ENCODE measurements at regions not wholly inside any gene's neighbourhood (a gene's known extent, or its start where the extent isn't known, plus 50 kb on each side); places are given as distances from the start of the nearest gene placed in this dataset.

DNA sequence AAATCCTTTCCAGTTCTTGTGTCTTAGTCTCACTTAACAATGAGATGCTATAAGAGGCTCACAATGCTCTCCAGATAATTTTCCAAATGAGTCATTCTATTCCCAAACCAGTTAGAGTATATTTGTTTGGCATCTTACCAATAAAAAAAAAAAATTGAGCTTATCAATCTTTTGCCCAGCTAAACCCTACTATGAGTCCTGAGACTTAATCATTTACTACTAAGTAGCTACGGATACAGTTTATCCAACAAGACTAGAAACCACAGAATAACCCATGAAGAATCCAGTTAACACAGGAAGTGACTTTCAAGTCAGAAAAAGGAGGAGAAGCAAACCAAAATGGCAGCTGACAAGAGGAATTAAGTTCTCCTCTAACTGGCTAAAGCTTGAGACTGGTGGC, 330.3 kb upstream of the XYLT1 start:
- H3K27me3 ChIP-seq (replicated peaks; ENCODE audit: insufficient read depth), result no peaks in the 10 kb centered on the region
- no peak for TF ChIP-seq EZH2phosphoT487 (IDR thresholded peaks at IDR 0.05; ENCODE audit: insufficient read depth, low read depth)
- TF ChIP-seq EZH2 (IDR thresholded peaks at IDR 0.05; ENCODE audit: insufficient read depth, poor library complexity, severe bottlenecking), result no peak
- no peak for DNase-seq
- H3F3A ChIP-seq (ENCODE audit: insufficient read depth), result no peaks in the 10 kb centered on the region
- H3K4me3 ChIP-seq, result no peak overlapping the region
- H4K20me1 ChIP-seq (ENCODE audit: insufficient read depth), result no peaks in the 10 kb centered on the region
- H3K9ac ChIP-seq, result no peak overlapping the region
- H3K27ac ChIP-seq, result no peak overlapping the region
- in situ Hi-C loops (cut with MboI), result no loop called here
- H3K4me1 ChIP-seq (ENCODE audit: insufficient read depth), result no peaks in the 10 kb centered on the region
- no peaks in the 10 kb centered on the region for H3K36me3 ChIP-seq (ENCODE audit: low read depth)
- no peak overlapping the region for H3K4me2 ChIP-seq (ENCODE audit: unreplicated experiment)
- 0 out of 2 replicates have a peak, but pooled peaks cover 4% of the 10 kb centered on the region for H3K9me2 ChIP-seq (ENCODE audit: insufficient read depth)
- H3K9me3 ChIP-seq (ENCODE audit: low read depth), result no peaks in the 10 kb centered on the region
- WGBS, 2 experiments (ENCODE audit: low coverage in 1 of 2, low lambda C conversion rate in 2 of 2, missing lambda C conversion rate in 2 of 2), result 22 to 31% methylated on average over 1 of the region's 1 CpG
- H3K79me2 ChIP-seq (ENCODE audit: insufficient read depth), result no peaks in the 10 kb centered on the region
- no peak overlapping the region for H2AFZ ChIP-seq

DNA sequence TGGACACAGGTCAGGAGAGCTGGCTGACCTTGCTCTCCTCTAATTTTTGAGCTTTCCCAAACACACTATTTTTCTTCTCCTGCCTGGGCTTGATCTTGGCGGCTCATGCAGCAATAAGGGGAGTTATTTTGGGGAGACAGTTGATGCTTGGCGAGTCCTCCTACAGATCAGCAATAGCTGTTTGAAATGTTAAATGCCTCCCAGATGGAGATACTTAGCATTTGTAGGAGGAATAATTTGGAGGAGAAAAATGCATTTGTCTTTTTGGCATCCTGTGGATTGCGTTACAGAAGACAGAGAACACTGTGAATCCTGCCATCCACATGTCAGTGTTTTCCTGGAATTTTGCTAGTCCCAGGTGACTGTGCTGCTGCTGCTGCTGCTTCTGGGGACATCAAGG, 328.0 kb upstream of the XYLT1 start:
- H3K36me3 ChIP-seq (ENCODE audit: low read depth), result no peaks in the 10 kb centered on the region
- 0 out of 2 replicates have a peak, but pooled peaks cover 4% of the 10 kb centered on the region for H3K9me2 ChIP-seq (ENCODE audit: insufficient read depth)
- no peaks in the 10 kb centered on the region for H3K4me1 ChIP-seq (ENCODE audit: insufficient read depth)
- no peaks in the 10 kb centered on the region for H3F3A ChIP-seq (ENCODE audit: insufficient read depth)
- no peaks in the 10 kb centered on the region for H3K79me2 ChIP-seq (ENCODE audit: insufficient read depth)
- H3K9me3 ChIP-seq (ENCODE audit: low read depth), result no peaks in the 10 kb centered on the region
- WGBS, 2 experiments (ENCODE audit: low coverage in 1 of 2, low lambda C conversion rate in 2 of 2, missing lambda C conversion rate in 2 of 2), result 2 to 6% methylated on average over 3 of the region's 3 CpGs
- TF ChIP-seq EZH2phosphoT487 (IDR thresholded peaks at IDR 0.05; ENCODE audit: insufficient read depth, low read depth), result no peak
- no peak for TF ChIP-seq EZH2 (IDR thresholded peaks at IDR 0.05; ENCODE audit: insufficient read depth, poor library complexity, severe bottlenecking)
- H3K27me3 ChIP-seq (replicated peaks; ENCODE audit: insufficient read depth), result no peaks in the 10 kb centered on the region
- in situ Hi-C loops (cut with MboI), result no loop called here
- H3K9ac ChIP-seq, result no peak overlapping the region
- no peak overlapping the region for H3K27ac ChIP-seq
- no peak overlapping the region for H2AFZ ChIP-seq
- no peak overlapping the region for H3K4me3 ChIP-seq
- H3K4me2 ChIP-seq (ENCODE audit: unreplicated experiment), result no peak overlapping the region
- H4K20me1 ChIP-seq (ENCODE audit: insufficient read depth), result no peaks in the 10 kb centered on the region
- no peak for DNase-seq

DNA sequence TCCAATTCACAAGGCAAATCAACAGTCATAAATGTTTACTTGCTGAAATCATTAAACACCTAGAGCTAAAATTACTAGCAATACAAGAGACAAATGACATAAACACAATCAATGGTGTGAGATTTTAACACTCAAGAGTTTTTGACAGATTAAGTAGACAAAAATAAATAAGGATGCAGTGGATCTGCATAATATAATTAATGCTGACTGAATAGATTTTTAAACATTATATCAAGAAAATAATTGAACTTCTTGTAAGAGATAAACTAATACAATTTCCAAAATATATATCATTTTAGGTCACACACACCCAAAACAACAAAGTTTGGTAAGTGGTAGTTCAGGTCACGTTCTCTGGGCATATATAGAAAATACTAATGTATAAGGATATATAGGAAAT, 322.6 kb upstream of the XYLT1 start:
- TF ChIP-seq EZH2phosphoT487 (IDR thresholded peaks at IDR 0.05; ENCODE audit: insufficient read depth, low read depth) (no peak), EZH2 (IDR thresholded peaks at IDR 0.05; ENCODE audit: insufficient read depth, poor library complexity, severe bottlenecking) (no peak)
- in situ Hi-C loops (cut with MboI), result no loop called here
- no peaks in the 10 kb centered on the region for H3K9me2 ChIP-seq (ENCODE audit: insufficient read depth)
- no peak overlapping the region for H2AFZ ChIP-seq
- no peak overlapping the region for H3K9ac ChIP-seq
- H3K27me3 ChIP-seq (replicated peaks; ENCODE audit: insufficient read depth), result no peaks in the 10 kb centered on the region
- H3K36me3 ChIP-seq (ENCODE audit: low read depth), result no peaks in the 10 kb centered on the region
- H3K4me3 ChIP-seq, result no peak overlapping the region
- 9 to 17% methylated on average over 1 of the region's 1 CpG for WGBS, 2 experiments (ENCODE audit: low coverage in 1 of 2, low lambda C conversion rate in 2 of 2, missing lambda C conversion rate in 2 of 2)
- H3K27ac ChIP-seq, result no peak overlapping the region
- no peak overlapping the region for H3K4me2 ChIP-seq (ENCODE audit: unreplicated experiment)
- no peaks in the 10 kb centered on the region for H3K79me2 ChIP-seq (ENCODE audit: insufficient read depth)
- no peaks in the 10 kb centered on the region for H3K9me3 ChIP-seq (ENCODE audit: low read depth)
- no peak for DNase-seq
- no peaks in the 10 kb centered on the region for H3K4me1 ChIP-seq (ENCODE audit: insufficient read depth)
- H4K20me1 ChIP-seq (ENCODE audit: insufficient read depth), result no peaks in the 10 kb centered on the region
- H3F3A ChIP-seq (ENCODE audit: insufficient read depth), result no peaks in the 10 kb centered on the region

DNA sequence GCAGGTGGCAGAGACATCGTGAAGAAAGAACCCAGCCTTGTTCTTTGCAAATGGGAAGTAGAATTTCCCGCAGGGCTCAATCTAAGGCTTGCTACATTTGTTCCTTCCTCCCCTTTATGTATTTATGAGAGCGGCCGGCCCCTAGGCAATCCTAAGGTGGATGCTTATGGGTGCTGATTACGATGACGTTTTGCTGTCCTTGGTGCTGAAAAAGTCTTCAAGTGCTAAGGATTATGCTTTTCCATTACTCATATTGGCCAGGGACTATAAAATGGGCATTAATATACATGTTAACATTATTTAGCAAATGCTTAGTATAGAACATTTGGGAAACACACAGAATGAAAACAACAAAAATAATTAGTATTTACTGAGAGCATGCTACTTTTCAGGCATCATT, 313.3 kb upstream of the XYLT1 start:
- H3K9me2 ChIP-seq (ENCODE audit: insufficient read depth), result no peaks in the 10 kb centered on the region
- no peaks in the 10 kb centered on the region for H4K20me1 ChIP-seq (ENCODE audit: insufficient read depth)
- no peaks in the 10 kb centered on the region for H3K9me3 ChIP-seq (ENCODE audit: low read depth)
- no peak overlapping the region for H2AFZ ChIP-seq
- H3K4me1 ChIP-seq (ENCODE audit: insufficient read depth), result no peaks in the 10 kb centered on the region
- H3K36me3 ChIP-seq (ENCODE audit: low read depth), result no peaks in the 10 kb centered on the region
- in situ Hi-C loops (cut with MboI), result no loop called here
- 11 to 17% methylated on average over 6 of the region's 6 CpGs for WGBS, 2 experiments (ENCODE audit: low coverage in 1 of 2, low lambda C conversion rate in 2 of 2, missing lambda C conversion rate in 2 of 2)
- peak; percentile 54 for DNase-seq
- TF ChIP-seq EZH2 (IDR thresholded peaks at IDR 0.05; ENCODE audit: insufficient read depth, poor library complexity, severe bottlenecking), result no peak
- no peak for TF ChIP-seq EZH2phosphoT487 (IDR thresholded peaks at IDR 0.05; ENCODE audit: insufficient read depth, low read depth)
- no peak overlapping the region for H3K4me3 ChIP-seq
- H3K4me2 ChIP-seq (ENCODE audit: unreplicated experiment), result no peak overlapping the region
- H3K9ac ChIP-seq, result no peak overlapping the region
- no peaks in the 10 kb centered on the region for H3F3A ChIP-seq (ENCODE audit: insufficient read depth)
- no peaks in the 10 kb centered on the region for H3K79me2 ChIP-seq (ENCODE audit: insufficient read depth)
- no peaks in the 10 kb centered on the region; the same call in 1 of the 2 replicates for H3K27me3 ChIP-seq (replicated peaks; ENCODE audit: insufficient read depth)
- H3K27ac ChIP-seq, result no peak overlapping the region

DNA sequence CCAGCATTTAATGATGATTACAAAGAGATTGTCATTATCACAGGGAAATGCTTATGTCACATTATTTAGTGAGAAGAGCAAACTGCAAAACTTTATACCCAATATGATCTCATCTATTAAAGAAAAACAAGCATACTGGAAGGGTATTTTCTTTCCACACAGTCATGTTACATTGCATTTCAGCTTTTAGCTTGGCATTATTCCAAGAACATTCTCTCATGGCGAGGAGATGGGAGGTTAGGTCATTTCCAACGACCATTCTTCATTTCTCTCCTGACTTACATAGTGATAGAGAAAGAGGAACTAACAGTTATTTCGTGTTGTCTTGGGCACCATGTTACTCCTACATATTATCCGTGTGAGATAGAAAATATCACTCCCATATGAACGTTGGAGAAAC, 309.4 kb upstream of the XYLT1 start:
- no peaks in the 10 kb centered on the region for H3K36me3 ChIP-seq (ENCODE audit: low read depth)
- H3K4me3 ChIP-seq, result no peak overlapping the region
- no peak overlapping the region for H2AFZ ChIP-seq
- peaks cover 9% of the 10 kb centered on the region for H3K4me1 ChIP-seq (ENCODE audit: insufficient read depth)
- H3K79me2 ChIP-seq (ENCODE audit: insufficient read depth), result no peaks in the 10 kb centered on the region
- H3K4me2 ChIP-seq (ENCODE audit: unreplicated experiment), result no peak overlapping the region
- H3K27me3 ChIP-seq (replicated peaks; ENCODE audit: insufficient read depth), result no peaks in the 10 kb centered on the region; the same call in 1 of the 2 replicates
- peaks cover 10% of the 10 kb centered on the region; the same call in 1 of the 2 replicates for H3F3A ChIP-seq (ENCODE audit: insufficient read depth)
- WGBS, 2 experiments (ENCODE audit: low coverage in 1 of 2, low lambda C conversion rate in 2 of 2, missing lambda C conversion rate in 2 of 2), result 16 to 26% methylated on average over 5 of the region's 5 CpGs
- no peaks in the 10 kb centered on the region for H3K9me3 ChIP-seq (ENCODE audit: low read depth)
- H3K27ac ChIP-seq, result no peak overlapping the region
- no peak overlapping the region for H3K9ac ChIP-seq
- DNase-seq, result no peak
- TF ChIP-seq EZH2phosphoT487 (IDR thresholded peaks at IDR 0.05; ENCODE audit: insufficient read depth, low read depth), result no peak
- no peak for TF ChIP-seq EZH2 (IDR thresholded peaks at IDR 0.05; ENCODE audit: insufficient read depth, poor library complexity, severe bottlenecking)
- H3K9me2 ChIP-seq (ENCODE audit: insufficient read depth), result no peaks in the 10 kb centered on the region
- no peaks in the 10 kb centered on the region for H4K20me1 ChIP-seq (ENCODE audit: insufficient read depth)
- in situ Hi-C loops (cut with MboI), result no loop called here
